ENCODE measurements at regions not wholly inside any gene's neighbourhood (a gene's known extent, or its start where the extent isn't known, plus 50 kb on each side); places are given as distances from the start of the nearest gene placed in this dataset.
"Not testable (repeated sequence)": the region's sequence is repeated elsewhere in the genome, so short reads cannot be mapped to it uniquely, and the experiment has no call there.

GRCh38 chr7:66542049-66542448 lies 86.6 kb upstream of the KCTD7 start:
- H3K36me3 ChIP-seq (ENCODE audit: insufficient read depth, insufficient read length, low read length): peaks cover 46% of the 10 kb centered on the region

GRCh38 chr7:66542528-66543269 lies 86.0 kb upstream of the KCTD7 start:
- DNase-seq (ENCODE audit: low read depth, low spot score): no peak
- no peak overlapping the region for H3K4me3 ChIP-seq (ENCODE audit: insufficient read length, low read depth)
- TF ChIP-seq SUZ12 (IDR thresholded peaks at IDR 0.05; ENCODE audit: extremely low read depth, insufficient read depth, insufficient read length): no peak
- no peak for TF ChIP-seq YY1 (IDR thresholded peaks at IDR 0.05; ENCODE audit: insufficient read depth, insufficient read length)
- no peak for TF ChIP-seq ZNF274 (IDR thresholded peaks at IDR 0.05; ENCODE audit: low read depth, low read length)
- H3K27me3 ChIP-seq (ENCODE audit: insufficient read depth, insufficient read length): no peaks in the 10 kb centered on the region
- H3K9ac ChIP-seq (ENCODE audit: insufficient read length, low read depth): peak overlapping the region; percentile 68
- no peaks in the 10 kb centered on the region for H3K9me3 ChIP-seq (ENCODE audit: insufficient read depth, low read length)
- H3K4me1 ChIP-seq (ENCODE audit: insufficient read depth, insufficient read length): peaks cover 18% of the 10 kb centered on the region
- H3K36me3 ChIP-seq (ENCODE audit: insufficient read depth, insufficient read length, low read length): peaks cover 49% of the 10 kb centered on the region

More at GRCh38 chr7:66542049-66542448, 86.6 kb upstream of the KCTD7 start:
- H3K9ac ChIP-seq (ENCODE audit: insufficient read length, low read depth): no peak overlapping the region
- H3K27me3 ChIP-seq (ENCODE audit: insufficient read depth, insufficient read length): no peaks in the 10 kb centered on the region
- TF ChIP-seq ZNF274 (IDR thresholded peaks at IDR 0.05; ENCODE audit: low read depth, low read length) (no peak), SUZ12 (IDR thresholded peaks at IDR 0.05; ENCODE audit: extremely low read depth, insufficient read depth, insufficient read length) (no peak), YY1 (IDR thresholded peaks at IDR 0.05; ENCODE audit: insufficient read depth, insufficient read length) (no peak)
- DNase-seq (ENCODE audit: low read depth, low spot score): no peak
- H3K4me3 ChIP-seq (ENCODE audit: insufficient read length, low read depth): no peak overlapping the region
- no peaks in the 10 kb centered on the region for H3K9me3 ChIP-seq (ENCODE audit: insufficient read depth, low read length)
- peaks cover 18% of the 10 kb centered on the region for H3K4me1 ChIP-seq (ENCODE audit: insufficient read depth, insufficient read length)

GRCh38 chr7:66549466-66549865 lies 79.2 kb upstream of the KCTD7 start:
- Histone ChIP-seq H3K27me3 (ENCODE audit: insufficient read depth, insufficient read length) (no peaks in the 10 kb centered on the region), H3K9me3 (ENCODE audit: insufficient read depth, low read length) (no peaks in the 10 kb centered on the region), H3K4me3 (ENCODE audit: insufficient read length, low read depth) (no peak overlapping the region), H3K36me3 (ENCODE audit: insufficient read depth, insufficient read length, low read length) (peaks cover 78% of the 10 kb centered on the region), H3K4me1 (ENCODE audit: insufficient read depth, insufficient read length) (no peaks in the 10 kb centered on the region), H3K9ac (ENCODE audit: insufficient read length, low read depth) (no peak overlapping the region)
- TF ChIP-seq YY1 (IDR thresholded peaks at IDR 0.05; ENCODE audit: insufficient read depth, insufficient read length) (no peak), SUZ12 (IDR thresholded peaks at IDR 0.05; ENCODE audit: extremely low read depth, insufficient read depth, insufficient read length) (no peak)
- DNase-seq (ENCODE audit: low read depth, low spot score): no peak

- no peak for TF ChIP-seq YY1 (IDR thresholded peaks at IDR 0.05; ENCODE audit: insufficient read depth, insufficient read length)
- Histone ChIP-seq H3K36me3 (ENCODE audit: insufficient read depth, insufficient read length, low read length) (peaks cover 84% of the 10 kb centered on the region), H3K9ac (ENCODE audit: insufficient read length, low read depth) (no peak overlapping the region)
Observed at GRCh38 chr7:66553001-66553400, 75.7 kb upstream of the KCTD7 start.

GRCh38 chr7:66553675-66554074 lies 75.0 kb upstream of the KCTD7 start:
- not testable (repeated sequence) for H3K4me3 ChIP-seq (ENCODE audit: insufficient read length, low read depth); DNase-seq (ENCODE audit: low read depth, low spot score); H3K27me3 ChIP-seq (ENCODE audit: insufficient read depth, insufficient read length); H3K4me1 ChIP-seq (ENCODE audit: insufficient read depth, insufficient read length); H3K9me3 ChIP-seq (ENCODE audit: insufficient read depth, low read length); H3K9ac ChIP-seq (ENCODE audit: insufficient read length, low read depth)
- peaks cover 86% of the 10 kb centered on the region for H3K36me3 ChIP-seq (ENCODE audit: insufficient read depth, insufficient read length, low read length)

More at GRCh38 chr7:66553001-66553400, 75.7 kb upstream of the KCTD7 start:
- no peaks in the 10 kb centered on the region for H3K9me3 ChIP-seq (ENCODE audit: insufficient read depth, low read length)
- H3K4me1 ChIP-seq (ENCODE audit: insufficient read depth, insufficient read length): no peaks in the 10 kb centered on the region
- no peak overlapping the region for H3K4me3 ChIP-seq (ENCODE audit: insufficient read length, low read depth)
- no peak for DNase-seq (ENCODE audit: low read depth, low spot score)
- no peaks in the 10 kb centered on the region for H3K27me3 ChIP-seq (ENCODE audit: insufficient read depth, insufficient read length)

DNA sequence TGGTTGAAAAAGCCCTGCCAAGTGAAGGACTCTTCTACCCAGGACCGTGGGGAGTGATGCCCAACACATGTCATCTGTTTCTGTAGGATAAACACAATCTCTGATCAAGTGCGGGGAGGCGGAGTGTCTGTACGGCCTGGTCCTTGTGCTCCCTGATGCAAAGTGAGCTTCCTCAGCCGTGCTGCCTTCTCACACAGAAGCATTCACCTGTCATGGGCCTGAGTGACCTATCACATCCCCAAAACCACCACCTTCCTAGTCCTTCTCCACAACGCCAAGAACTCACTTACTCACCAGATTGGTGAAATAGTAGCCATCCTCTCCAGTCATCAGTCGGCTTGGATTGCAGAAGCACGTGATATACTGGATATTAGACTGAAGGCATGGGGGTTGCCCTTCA lies 74.4 kb upstream of the KCTD7 start:
- H3K9ac ChIP-seq (ENCODE audit: insufficient read length, low read depth); H3K4me3 ChIP-seq (ENCODE audit: insufficient read length, low read depth); H3K27me3 ChIP-seq (ENCODE audit: insufficient read depth, insufficient read length); H3K9me3 ChIP-seq (ENCODE audit: insufficient read depth, low read length); H3K4me1 ChIP-seq (ENCODE audit: insufficient read depth, insufficient read length); DNase-seq (ENCODE audit: low read depth, low spot score): not testable (repeated sequence)
- peaks cover 87% of the 10 kb centered on the region for H3K36me3 ChIP-seq (ENCODE audit: insufficient read depth, insufficient read length, low read length)

- H3K4me3 ChIP-seq (ENCODE audit: insufficient read length, low read depth); DNase-seq (ENCODE audit: low read depth, low spot score); H3K27me3 ChIP-seq (ENCODE audit: insufficient read depth, insufficient read length); H3K9me3 ChIP-seq (ENCODE audit: insufficient read depth, low read length); H3K9ac ChIP-seq (ENCODE audit: insufficient read length, low read depth); H3K4me1 ChIP-seq (ENCODE audit: insufficient read depth, insufficient read length): not testable (repeated sequence)
- peaks cover 83% of the 10 kb centered on the region for H3K36me3 ChIP-seq (ENCODE audit: insufficient read depth, insufficient read length, low read length)
Observed at GRCh38 chr7:66554842-66555430, 73.7 kb upstream of the KCTD7 start.

GRCh38 chr7:66556177-66556548 lies 72.5 kb upstream of the KCTD7 start:
- no peak for DNase-seq (ENCODE audit: low read depth, low spot score)
- TF ChIP-seq SUZ12 (IDR thresholded peaks at IDR 0.05; ENCODE audit: extremely low read depth, insufficient read depth, insufficient read length) (no peak), ZNF274 (IDR thresholded peaks at IDR 0.05; ENCODE audit: low read depth, low read length) (no peak), YY1 (IDR thresholded peaks at IDR 0.05; ENCODE audit: insufficient read depth, insufficient read length) (no peak)
- Histone ChIP-seq H3K4me3 (ENCODE audit: insufficient read length, low read depth) (no peak overlapping the region), H3K27me3 (ENCODE audit: insufficient read depth, insufficient read length) (no peaks in the 10 kb centered on the region), H3K9ac (ENCODE audit: insufficient read length, low read depth) (no peak overlapping the region), H3K9me3 (ENCODE audit: insufficient read depth, low read length) (no peaks in the 10 kb centered on the region), H3K4me1 (ENCODE audit: insufficient read depth, insufficient read length) (peaks cover 6% of the 10 kb centered on the region), H3K36me3 (ENCODE audit: insufficient read depth, insufficient read length, low read length) (peaks cover 80% of the 10 kb centered on the region)
